ENCODE measurements at regions not wholly inside any gene's neighbourhood (a gene's known extent, or its start where the extent isn't known, plus 50 kb on each side); places are given as distances from the start of the nearest gene placed in this dataset.

GRCh38 chr4:42747971-42748370, 91.1 kb upstream of the ATP8A1 start:
- DNase-seq (ENCODE audit: low read depth in 3 of 3): no peak

GRCh38 chr4:42736527-42737195, 79.8 kb upstream of the ATP8A1 start:
- no peak for DNase-seq (ENCODE audit: low read depth in 3 of 3)

GRCh38 chr4:42733380-42733779, 76.5 kb upstream of the ATP8A1 start:
- no peak for DNase-seq (ENCODE audit: low read depth in 3 of 3)

- DNase-seq (ENCODE audit: low read depth in 3 of 3): no peak
These were observed 75.9 kb upstream of the ATP8A1 start for GRCh38 chr4:42732776-42733175.

GRCh38 chr4:42729505-42730237, 72.8 kb upstream of the ATP8A1 start:
- DNase-seq (ENCODE audit: low read depth in 3 of 3): no peak

- no peak for DNase-seq (ENCODE audit: low read depth in 3 of 3)
These were observed 67.5 kb upstream of the ATP8A1 start for GRCh38 chr4:42724451-42724850.

GRCh38 chr4:42720533-42720932, 63.6 kb upstream of the ATP8A1 start:
- no peak for DNase-seq (ENCODE audit: low read depth in 3 of 3)

- DNase-seq (ENCODE audit: low read depth in 3 of 3): no peak
These were observed 62.4 kb upstream of the ATP8A1 start for GRCh38 chr4:42719257-42719656.

- DNase-seq (ENCODE audit: low read depth in 3 of 3): no peak
These were observed 61.4 kb upstream of the ATP8A1 start for GRCh38 chr4:42718336-42718735.

- DNase-seq (ENCODE audit: low read depth in 3 of 3): no peak
These were observed 60.1 kb upstream of the ATP8A1 start for GRCh38 chr4:42716996-42717395.

- DNase-seq (ENCODE audit: low read depth in 3 of 3): no peak
These were observed 59.0 kb upstream of the ATP8A1 start for GRCh38 chr4:42715807-42716482.

GRCh38 chr4:42713391-42713790, 56.5 kb upstream of the ATP8A1 start:
- DNase-seq (ENCODE audit: low read depth in 3 of 3): no peak

GRCh38 chr4:42712854-42713253, 55.9 kb upstream of the ATP8A1 start:
- DNase-seq (ENCODE audit: low read depth in 3 of 3): no peak

GRCh38 chr4:42711496-42711895, 54.6 kb upstream of the ATP8A1 start:
- no peak for DNase-seq (ENCODE audit: low read depth in 3 of 3)

- DNase-seq (ENCODE audit: low read depth in 3 of 3): no peak
These were observed 53.9 kb upstream of the ATP8A1 start for GRCh38 chr4:42710761-42711160.

- no peak for DNase-seq (ENCODE audit: low read depth in 3 of 3)
These were observed 53.4 kb upstream of the ATP8A1 start for GRCh38 chr4:42710329-42710728.

GRCh38 chr4:42709392-42710065, 52.6 kb upstream of the ATP8A1 start:
- DNase-seq (ENCODE audit: low read depth in 3 of 3): no peak

GRCh38 chr4:42708625-42709024, 51.7 kb upstream of the ATP8A1 start:
- DNase-seq (ENCODE audit: low read depth in 3 of 3): no peak

Measured in stimulated activated CD4-positive, alpha-beta T cell treated with anti-CD3 and anti-CD28 coated beads, TNF-alpha, amount 100 ng/mL, for 48 hours (primary cell).